DMS53 (cell line): ENCODE measurements at regions not wholly inside any gene's neighbourhood (a gene's known extent, or its start where the extent isn't known, plus 50 kb on each side); places are given as distances from the start of the nearest gene placed in this dataset.

Experiments
- DNase-seq: peaks from one replicate; lab custom pipeline; 2025; lab: John Stamatoyannopoulos, UW

DNA sequence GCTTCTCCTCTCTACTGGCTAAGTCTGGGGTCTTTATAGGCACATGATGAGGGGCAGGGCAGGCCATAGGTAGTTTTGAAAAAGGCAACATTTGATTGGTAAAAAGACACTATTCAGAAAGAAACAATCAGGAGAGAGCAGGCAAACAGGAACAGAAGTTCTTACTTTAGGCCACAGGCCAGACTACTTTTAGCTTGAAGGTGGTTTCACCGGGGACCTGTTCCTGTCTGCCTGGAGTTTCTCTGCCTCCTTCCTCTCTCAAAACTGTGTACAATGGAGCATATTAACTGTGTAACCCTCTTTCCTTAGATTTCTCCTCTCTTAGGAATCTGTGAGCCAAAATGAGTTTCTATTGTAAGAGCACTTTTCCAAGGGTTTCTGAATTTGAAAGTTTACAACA lies 167.9 kb upstream of the AVPR1A start:
- DNase-seq, result no peak

DNA sequence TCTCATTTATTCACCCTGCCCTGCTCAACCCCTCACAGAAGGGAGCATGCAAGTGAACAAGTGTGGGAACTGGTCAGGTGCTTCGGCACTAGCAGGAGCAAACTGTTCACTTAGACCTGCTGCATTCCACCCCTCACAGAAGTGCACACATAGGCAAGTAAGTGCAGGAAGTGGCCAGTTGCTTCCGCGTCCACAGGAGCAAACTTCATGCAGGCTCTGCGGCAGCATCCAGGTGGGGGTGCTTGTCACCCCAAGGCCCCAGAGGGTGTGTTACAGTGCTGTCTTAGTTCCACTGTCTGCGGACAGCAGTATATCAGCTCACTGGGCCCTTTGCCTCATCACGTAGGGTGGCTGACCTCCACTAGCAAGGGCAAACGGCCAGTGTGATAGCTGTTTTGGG lies 167.3 kb upstream of the AVPR1A start:
- no peak for DNase-seq

GRCh38 chr12:63317880-63318279 lies 166.9 kb upstream of the AVPR1A start:
- no peak for DNase-seq

DNA sequence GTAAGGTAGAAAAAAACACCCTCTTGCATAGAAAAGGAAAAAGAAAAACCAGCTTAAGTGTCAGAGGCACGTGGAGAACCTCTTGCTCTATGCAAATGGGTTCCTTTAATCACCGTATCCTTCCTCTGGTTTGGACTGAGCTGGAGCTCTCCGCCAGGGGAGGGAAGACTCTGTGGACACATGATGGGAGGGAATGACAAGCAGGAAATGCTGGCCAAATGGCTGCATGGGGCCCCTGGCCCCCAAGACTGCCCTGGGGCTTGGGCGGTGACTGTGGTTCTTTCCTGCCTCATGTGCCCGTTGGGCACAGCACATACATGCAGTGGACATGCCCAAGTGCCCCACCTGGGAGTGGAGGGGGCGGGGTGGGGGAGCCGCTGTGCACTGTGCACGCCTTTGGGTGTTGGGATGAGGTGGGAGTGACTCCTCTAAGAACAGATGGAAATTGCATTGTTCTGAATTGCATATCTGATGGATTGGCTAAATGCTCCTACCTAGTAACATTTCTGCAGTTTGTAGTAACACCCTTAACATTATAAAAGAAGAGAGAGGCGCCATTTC lies 166.4 kb upstream of the AVPR1A start:
- no peak for DNase-seq

DNA sequence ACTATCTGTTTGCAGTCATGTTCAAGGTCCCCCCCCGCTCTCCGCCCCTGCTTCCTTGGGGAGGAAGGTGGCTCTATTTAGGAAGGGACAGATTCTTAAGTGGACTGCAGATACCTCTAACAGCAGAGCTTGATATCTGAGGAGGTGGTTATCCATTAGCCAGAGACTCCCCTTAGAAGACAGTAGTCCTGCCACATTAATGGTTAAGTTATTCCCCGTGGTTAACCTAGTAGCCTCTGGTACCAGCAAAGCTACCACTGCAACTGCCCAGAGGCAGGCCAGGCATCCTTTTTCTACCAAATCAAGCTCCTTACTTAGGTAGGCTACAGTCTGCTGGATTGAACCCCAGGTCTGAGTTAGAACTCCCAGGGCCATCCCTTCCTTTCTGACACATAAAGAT lies 162.1 kb upstream of the AVPR1A start:
- DNase-seq, result no peak

DNA sequence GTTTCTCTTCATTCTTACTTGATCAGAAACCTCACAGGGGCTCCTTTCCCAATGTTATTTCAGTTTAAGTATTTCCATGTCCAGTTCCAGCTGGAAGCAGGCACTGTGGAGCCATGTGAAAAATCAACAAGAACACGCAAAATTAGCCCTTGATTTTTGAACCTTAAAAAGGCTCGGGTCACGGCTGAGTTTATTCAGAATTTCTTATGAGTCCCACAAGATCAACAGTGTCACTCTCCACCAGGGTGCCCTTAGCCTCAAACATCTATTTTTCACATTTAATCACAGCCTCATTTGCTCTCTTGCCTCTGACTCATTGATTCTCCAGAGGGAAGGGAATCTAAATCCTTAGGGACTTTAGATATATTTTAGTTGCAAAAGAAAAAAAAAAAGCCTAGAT lies 157.7 kb upstream of the AVPR1A start:
- DNase-seq, result no peak

- no peak for DNase-seq
These were observed 156.8 kb upstream of the AVPR1A start for GRCh38 chr12:63307849-63308248.

DNA sequence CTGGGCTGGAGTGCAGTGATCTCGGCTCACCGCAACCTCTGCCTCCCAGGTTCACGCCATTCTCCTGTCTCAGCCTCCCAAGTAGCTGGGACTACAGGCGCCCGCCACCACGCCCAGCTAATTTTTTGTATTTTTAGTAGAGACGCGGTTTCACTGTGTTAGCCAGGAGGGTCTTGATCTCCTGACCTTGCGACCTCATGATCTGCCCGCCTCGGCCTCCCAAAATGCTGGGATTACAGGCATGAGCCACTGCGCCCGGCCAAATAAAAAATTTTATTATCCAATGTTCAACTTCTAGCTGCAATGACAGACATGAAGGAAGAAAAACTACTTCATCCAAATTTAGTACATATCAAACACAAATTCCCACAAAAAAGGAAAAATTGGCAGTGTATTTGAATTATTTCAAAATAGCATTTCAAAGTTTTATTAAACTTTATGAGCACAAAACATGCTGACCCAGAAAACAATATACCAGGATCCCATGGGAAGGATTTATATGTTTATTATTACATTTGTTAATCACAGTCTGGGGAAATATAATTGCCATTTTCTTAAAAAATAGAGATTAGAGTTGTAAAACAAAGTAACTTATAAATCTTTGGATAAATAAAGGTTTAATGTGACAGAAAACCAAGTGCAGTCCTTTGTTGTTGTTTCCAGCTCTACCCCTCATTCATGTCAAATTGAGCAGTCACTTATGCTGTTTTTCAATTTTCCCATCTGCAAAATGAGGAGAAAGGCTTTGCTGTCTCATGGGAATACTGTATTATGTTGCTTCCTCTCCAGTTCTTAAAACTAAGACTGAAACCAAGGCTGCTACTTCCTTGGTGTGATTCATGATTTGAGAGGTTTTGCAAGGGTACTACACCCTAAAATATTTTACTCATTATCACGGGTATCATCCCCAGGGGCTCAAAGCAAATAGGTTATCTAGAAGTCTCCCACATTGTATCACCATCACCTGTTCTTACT lies 155.2 kb upstream of the AVPR1A start:
- DNase-seq, result no peak

GRCh38 chr12:63304887-63305316 lies 153.9 kb upstream of the AVPR1A start:
- DNase-seq, result no peak

DNA sequence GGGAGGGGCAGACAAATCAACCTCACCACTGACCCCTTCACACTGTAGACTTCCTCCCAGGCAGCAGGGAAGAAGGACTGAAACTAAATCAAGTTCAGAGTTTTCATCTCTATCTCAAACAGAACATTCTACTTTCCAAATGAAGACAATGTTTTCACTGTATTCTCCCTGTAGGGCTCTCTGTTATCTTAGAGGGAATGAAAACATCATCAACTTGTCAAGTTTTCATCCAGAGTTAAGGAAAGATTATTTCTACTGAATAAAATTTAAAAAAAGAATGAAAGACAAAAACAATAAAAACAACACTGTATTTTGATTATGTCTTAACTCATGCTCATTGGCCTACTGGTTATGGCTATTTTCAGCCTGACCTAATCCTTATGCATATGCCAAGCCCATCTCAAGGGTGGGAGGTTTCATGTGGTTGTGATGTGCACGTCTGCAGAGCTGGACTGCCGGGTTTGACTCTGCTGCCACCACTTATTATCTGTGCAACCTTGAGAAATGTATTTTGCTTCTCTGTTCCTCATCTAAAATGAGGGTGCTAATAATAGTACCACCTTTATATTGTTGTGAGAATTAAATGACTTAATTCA lies 152.0 kb upstream of the AVPR1A start:
- no peak for DNase-seq

DNA sequence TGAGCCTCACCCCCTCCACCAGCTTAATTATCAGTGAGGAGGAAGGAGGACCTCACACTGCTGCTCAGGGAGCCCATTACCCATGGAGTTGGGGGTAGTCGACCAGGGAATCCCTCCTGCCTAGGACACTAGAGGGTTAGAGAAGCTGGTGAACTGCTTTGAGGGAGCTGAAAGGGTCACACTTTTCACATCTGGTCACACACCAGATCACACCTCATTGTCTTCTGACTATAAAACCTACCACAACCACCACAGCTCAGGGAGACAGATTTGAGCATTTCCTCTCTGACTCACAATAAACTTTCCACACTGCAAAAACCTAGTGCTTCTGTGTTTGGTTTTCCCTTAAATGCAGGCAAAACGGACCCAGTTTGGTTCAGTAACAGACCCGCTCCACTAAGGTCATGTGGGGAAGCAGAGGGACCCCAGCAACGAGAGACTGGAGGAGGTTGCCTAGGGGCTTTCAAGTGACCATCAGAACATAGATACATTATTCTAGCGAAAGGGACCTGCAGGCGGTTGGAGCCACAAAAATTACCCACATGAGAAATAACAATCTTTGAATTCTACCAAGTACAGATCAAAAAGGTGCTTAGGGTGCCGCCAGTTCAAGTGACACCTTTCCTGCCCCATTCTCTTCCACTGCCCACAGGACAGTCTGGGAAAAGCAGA lies 151.4 kb upstream of the AVPR1A start:
- no peak for DNase-seq

DNA sequence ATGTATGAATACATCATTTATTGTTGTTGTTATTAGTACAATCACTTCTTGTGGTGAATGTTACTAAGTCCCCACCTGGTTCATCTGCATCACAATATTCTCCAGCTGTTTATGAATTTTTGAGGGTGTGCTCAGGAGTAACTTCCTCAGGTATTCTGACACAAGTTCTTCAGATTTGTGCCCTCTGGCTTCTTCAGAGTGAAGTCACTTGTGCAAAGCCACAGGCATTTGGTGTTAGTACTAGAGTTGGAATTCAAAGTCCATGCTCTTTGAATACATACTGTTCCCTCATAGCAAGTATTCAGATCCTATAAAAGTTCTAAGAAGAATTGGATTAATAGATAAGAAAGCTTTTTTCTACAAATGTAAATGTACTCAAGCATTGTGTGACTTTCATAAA lies 150.3 kb upstream of the AVPR1A start:
- no peak for DNase-seq

DNA sequence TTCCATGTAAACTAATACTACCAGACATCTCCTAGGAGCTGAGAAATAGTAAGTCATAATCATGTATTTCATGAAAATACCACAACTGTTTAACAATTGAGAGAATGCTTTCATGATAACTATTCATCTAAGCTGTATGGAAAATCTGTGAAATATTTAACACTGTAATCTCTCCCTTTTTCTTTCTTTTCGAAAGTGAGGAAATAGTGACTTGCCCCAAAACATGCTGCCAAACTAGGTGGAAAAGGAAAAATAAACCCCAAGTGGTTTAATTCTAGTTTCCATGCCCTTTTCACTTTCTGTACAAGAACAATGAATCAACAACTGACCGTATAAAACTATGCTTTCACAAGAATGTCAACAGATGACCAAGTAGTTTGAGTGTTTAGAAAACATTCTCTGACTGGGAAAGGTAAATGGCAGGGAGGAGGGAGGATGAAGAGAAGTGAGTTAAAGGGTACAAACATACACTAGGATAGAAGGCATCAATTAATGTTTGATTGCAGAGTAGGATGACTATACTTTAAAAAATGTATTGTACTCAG lies 147.5 kb upstream of the AVPR1A start:
- DNase-seq, result peak; percentile 66

GRCh38 chr12:63294327-63294632 lies 143.3 kb upstream of the AVPR1A start:
- DNase-seq, result peak; percentile 97

GRCh38 chr12:63292471-63293221 lies 141.6 kb upstream of the AVPR1A start:
- DNase-seq, result peak; percentile 76

GRCh38 chr12:63276537-63277365 lies 125.8 kb upstream of the AVPR1A start:
- peak; percentile 92 for DNase-seq

DNA sequence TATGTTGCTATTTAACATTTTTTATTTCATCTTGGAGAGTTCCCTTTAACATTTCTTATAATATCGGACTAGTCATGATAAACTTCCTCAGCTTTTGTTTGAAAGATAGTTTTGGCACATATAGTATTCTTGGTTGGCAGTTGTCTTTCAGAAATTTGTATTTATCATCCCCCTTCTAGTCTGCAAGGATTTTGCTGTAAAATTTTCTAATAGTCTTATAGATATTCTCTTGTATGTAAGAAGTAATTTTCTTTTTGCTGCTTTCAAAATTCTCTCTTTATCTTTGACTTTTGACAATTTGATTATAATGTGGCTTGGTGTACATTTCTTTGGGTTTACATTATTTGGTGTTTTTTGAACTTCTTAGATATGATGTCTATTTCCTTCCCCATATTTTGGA lies 116.0 kb upstream of the AVPR1A start:
- no peak for DNase-seq

- DNase-seq, result no peak
These were observed 113.6 kb upstream of the AVPR1A start for GRCh38 chr12:63264629-63265028.

GRCh38 chr12:63250486-63250885 lies 99.5 kb upstream of the AVPR1A start:
- no peak for DNase-seq

DNA sequence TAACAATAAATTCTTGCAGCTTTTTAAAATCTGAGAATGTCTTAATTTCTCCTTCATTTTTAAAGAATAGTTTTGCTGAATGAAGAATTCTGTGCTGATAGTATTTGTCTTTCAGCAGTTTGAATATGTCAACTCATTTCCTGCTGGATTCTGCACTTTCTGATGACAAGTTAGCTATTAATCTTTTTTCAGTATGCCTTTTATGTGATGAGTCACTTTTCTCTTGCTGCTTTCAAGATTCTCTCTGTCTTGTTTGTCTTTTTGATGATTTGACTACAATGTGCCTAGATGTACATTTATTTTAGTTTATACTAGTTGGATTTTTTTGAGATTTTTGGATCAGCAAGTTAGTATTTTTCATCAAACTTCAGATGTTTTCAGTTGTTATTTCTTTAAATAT lies 87.9 kb upstream of the AVPR1A start:
- peak; percentile 69 for DNase-seq

GRCh38 chr12:63232896-63233295 lies 81.9 kb upstream of the AVPR1A start:
- no peak for DNase-seq
